GM19397 (cell line): ENCODE measurements at regions not wholly inside any gene's neighbourhood (a gene's known extent, or its start where the extent isn't known, plus 50 kb on each side); places are given as distances from the start of the nearest gene placed in this dataset.

ENCODE experiments used
- ATAC-seq: cut with Tn5 transposase; IDR thresholded peaks from one replicate; pipeline ENCODE4 v1.9.1; 2021; ENCODE audit warnings: mild to moderate bottlenecking, moderate library complexity; ENCODE audit not compliant: unreplicated experiment

GRCh38 chr5:152855441-152855840 is 450.4 kb upstream of the NMUR2 start:
- no peak for ATAC-seq

DNA sequence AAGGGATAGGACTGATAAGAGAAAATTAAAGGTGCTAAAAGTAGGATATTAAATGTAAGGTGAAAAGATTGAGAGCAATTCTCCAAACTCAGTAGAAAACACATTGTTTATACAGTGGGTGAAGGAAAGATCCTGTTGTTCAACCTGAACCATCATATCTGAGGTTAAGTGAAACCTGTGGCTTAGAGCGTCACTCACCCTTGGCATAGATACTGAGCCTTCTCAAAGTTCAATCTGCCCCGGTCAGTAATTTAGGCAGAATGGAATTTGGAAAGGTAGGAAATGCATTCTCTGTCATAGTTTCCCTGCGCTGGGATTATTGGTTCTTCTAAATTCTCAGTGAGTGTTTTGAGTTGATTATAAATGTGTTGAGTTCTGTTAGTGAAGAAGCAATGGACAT is 456.2 kb upstream of the NMUR2 start:
- no peak for ATAC-seq

- no peak for ATAC-seq
These were observed 459.4 kb upstream of the NMUR2 start for GRCh38 chr5:152864447-152864846.

GRCh38 chr5:152864991-152865390 is 459.9 kb upstream of the NMUR2 start:
- ATAC-seq, result no peak

GRCh38 chr5:152869971-152870370 is 464.9 kb upstream of the NMUR2 start:
- ATAC-seq, result no peak

DNA sequence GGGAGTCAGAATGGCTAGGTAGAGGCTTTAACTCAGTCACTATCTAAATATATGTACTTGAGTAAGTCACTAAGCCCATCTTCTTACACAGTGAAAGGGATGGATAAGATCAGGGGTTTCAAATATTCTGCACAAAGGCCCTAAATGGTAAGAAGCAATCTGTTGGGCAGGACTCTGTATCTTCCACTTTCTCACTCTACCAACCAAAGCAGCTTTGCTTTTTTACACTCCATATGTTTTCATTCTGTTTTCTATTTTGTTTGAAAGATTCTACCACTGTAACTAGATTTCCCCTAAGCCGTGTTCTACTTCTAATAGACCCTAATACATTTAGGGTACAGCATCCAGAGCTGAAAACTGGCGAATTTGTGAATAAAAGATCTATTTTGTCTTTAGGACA is 477.5 kb upstream of the NMUR2 start:
- no peak for ATAC-seq

DNA sequence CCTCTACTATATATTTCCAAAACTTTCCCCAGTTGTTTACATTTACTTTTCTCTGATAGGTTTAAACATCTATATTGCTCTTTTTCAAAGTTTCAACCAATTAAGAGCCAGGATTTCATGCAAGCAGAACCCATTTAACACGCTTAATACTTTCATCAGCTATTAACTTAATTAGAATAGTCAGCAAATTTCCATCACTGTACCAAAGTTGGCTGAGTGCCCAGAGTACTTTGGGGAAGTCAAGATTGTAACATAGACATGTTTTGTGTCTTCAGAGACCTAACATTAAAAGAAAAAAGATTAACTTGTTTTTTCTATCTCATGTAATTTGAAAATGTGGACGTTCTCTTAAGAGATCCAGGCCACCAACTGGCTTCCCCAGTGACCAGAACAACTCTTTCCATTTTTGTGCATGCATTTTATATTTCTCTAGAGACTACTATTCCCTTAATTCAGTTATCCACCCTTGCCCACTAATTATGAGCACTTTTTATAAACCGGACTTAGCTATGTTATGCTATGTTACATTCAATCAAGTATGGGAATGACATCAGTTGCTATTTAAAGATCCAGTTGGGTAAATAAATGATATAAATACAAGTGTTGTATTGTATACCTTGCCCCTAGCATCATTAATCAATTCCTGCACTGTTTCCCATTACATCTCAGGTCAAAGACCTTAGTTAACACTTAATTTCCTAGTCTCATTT is 478.1 kb upstream of the NMUR2 start:
- no peak for ATAC-seq

- no peak for ATAC-seq
These were observed 478.9 kb upstream of the NMUR2 start for GRCh38 chr5:152884006-152884405.

DNA sequence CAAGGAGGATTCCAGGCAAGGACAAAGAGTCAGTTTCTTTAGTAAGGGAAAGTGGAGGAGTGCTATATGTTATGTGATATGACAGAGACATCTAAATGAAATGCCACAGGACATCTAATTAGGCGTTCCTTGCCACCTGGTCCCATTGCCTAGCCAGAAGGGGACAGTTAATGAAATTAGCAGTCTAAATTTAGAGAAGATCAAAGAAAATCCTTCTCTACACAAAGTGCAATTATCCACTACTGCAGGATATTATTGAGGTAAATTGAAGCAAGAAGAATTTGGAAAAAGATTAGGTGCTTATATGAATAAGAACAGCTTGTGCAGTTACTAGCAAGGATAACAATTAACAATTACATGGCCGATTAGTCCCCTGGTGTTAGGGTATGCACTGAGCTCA is 495.3 kb upstream of the NMUR2 start:
- ATAC-seq, result no peak

DNA sequence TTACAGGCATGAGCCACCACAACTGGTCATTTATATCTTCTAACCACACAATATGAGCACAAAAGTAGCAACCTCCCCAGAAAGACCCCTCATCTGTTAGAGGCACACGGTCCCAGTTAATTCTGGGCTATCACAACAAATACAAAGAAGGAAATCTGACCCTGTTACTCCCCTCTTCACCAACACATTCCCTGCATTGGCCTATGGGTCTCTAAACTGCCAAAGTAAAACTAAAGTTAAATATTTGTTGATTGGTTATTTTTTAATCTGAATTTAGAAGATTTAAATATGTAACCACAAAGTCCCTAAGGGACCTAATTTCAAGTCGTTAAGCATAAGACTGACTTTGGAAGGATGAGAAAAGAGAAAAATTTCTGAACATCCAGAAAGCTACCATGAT is 496.7 kb upstream of the NMUR2 start:
- ATAC-seq, result no peak

DNA sequence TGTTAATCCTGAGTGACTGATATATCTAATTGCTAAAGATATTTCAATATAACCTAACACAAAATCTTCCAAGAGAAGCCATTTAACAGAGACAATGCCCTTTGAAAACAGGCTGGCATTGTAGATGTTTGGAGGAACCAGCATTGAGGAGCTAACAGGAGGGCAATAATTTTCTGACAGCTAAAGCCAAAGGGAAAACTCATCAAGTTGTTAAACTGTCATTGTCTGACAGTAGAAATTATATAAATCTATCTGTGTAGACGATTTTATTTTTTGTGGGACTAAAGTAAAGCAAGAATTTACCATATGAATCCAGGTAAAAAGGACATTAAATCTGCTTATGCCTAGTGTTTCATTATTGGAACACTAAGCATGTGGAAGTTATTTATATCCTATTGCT is 500.2 kb upstream of the NMUR2 start:
- ATAC-seq, result no peak

- ATAC-seq, result no peak
These were observed 502.6 kb upstream of the NMUR2 start for GRCh38 chr5:152907488-152908245.

DNA sequence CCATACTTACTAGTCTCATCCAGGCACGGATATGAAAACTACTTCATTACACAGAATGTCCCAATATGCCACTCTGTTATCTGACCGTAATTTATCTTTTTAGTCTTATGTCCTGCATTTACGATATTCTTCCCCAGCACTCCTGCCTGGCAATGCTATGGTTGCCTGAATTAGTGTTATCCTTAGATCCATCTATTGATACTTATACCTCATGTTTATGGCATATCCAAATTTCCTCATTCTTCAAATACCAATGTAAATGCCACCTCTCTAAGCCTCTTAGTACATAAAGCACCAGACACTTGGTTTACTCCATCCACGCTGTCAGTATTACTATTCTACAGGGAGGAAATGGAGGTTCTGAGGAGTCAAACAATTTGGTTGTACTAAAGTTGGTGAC is 507.8 kb upstream of the NMUR2 start:
- ATAC-seq, result no peak

DNA sequence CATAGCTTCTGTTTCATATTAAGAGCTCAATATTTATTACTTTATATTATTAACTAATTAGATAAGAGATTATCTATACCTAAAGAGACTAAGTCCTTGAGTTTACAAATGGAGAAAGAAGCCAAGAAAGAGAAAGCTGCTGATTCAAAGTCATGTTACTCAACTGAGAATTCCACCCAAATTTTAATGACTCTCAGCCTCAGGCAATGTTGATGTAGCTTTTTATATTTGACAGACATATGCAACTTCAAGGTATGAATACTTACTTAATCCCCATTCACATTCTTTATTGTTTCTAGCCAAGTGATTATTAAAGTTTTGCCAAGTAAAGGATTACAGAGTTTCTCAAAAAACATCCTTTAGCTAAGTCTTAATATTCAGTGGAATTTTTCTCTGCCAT is 527.5 kb upstream of the NMUR2 start:
- ATAC-seq, result no peak

DNA sequence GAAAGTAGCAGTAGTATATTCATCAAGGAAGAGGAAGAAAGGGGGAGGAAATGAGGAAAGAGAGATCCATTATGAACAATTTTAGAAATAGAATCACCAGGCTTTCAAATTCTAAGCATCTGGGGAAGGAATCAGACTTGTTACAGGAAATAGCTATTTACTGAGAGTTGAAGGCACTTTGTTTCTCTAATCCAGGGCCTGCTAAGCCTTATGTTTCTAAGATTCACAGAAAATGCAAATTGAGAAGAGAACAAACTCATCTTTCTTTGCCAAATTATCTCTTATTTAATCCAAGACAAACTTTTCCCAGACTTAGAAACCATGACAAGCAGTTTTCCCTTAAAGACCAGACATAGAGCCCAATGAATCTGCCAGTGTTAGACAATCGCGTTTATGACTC is 528.0 kb upstream of the NMUR2 start:
- no peak for ATAC-seq

DNA sequence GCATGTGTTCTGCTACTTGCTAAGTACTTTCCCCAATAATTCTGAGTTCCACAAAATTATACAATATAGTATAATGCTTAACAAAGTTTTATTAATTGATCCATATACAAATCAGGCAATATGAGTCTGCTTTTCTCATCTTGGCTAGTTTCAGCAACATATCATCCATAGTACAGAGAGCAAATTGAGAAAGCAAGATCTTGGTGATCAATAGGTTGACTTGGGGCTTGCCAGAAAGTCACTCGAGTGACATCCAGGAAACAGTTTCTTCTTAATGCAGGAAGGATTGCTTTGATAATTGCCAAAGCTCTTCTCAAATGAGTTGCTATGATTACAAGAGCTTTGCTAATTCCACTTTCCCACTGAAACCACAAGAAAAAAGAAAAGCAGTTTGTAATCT is 533.6 kb upstream of the NMUR2 start:
- ATAC-seq, result no peak

GRCh38 chr5:152942633-152943336 is 537.7 kb upstream of the NMUR2 start:
- no peak for ATAC-seq

DNA sequence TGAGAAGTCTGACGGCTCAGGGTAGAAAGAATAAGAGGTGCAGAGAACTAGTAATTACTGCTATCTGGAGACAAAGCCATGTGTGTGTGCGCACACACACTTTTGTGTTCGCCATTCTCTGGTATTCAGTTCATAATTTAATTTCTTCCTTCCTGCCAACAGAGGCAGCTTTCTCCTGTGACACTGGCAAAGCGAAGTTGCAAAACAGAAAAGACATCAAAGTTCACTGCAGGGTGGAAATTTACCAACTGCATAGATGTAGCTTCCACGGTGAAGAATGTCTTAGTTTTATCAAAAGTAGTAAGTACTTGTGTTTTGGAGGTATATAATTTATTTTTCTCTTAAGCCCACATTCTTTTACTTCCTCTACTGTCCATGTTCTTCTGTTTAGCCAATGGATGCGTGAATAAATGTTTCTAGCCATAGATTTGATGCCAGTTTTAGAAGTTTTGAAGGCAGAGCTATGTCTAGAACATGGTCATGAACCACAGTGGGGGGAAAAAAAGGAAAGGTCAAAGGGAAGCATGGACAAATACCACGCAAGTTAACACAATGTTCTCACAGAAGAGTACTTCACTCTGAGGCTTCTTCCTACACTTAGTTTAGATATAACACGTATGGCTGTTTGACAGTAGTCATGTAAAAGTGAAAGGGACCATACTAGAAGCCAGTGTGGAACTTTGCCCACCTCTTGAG is 536.5 kb upstream of the GRIA1 start:
- no peak for ATAC-seq

DNA sequence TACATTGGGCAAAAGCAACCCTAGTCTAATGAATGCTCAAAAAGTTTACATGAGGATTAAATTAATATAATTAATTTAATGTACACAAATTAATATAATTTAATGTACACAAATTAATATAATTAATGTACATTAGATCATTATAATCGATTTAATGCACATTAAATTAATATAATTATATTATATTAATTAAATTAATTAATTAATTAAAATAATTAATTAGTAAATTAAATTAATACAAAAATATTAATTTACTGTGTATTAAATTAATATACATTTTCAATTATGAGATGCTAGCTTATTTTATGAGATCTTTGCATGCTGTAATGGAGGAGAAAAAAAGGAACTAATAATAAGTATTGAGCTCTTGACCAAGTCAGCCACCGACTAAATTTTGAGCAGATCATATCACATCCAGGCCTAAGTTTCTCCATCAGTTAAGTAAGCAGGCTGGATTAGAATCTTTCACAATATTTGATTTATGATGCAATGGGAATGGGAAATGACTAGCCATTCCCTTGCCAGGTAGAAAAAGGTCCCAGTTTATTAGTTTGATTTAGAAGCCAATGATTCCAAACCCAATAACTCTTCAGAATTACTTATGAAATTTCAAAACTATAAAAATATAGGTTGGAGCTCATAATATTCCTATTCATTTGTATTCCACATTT is 533.4 kb upstream of the GRIA1 start:
- no peak for ATAC-seq

- no peak for ATAC-seq
These were observed 512.2 kb upstream of the GRIA1 start for GRCh38 chr5:152978141-152978835.
